NAMALWA (cell line): ENCODE measurements at regions not wholly inside any gene's neighbourhood (a gene's known extent, or its start where the extent isn't known, plus 50 kb on each side); places are given as distances from the start of the nearest gene placed in this dataset.

Source experiments
- DNase-seq: peaks from one replicate; pipeline ENCODE4 v3.0.0-alpha.2; 2015; ENCODE audit warnings: low spot score

- no peak for DNase-seq
Observed at GRCh38 chr15:98202256-98202655, 241.8 kb downstream of the ARRDC4 start.

GRCh38 chr15:98203872-98204660 is 243.6 kb downstream of the ARRDC4 start:
- DNase-seq = no peak

GRCh38 chr15:98207928-98208327 is 247.4 kb downstream of the ARRDC4 start:
- no peak for DNase-seq

GRCh38 chr15:98213346-98213979 is 253.0 kb downstream of the ARRDC4 start:
- DNase-seq = no peak

GRCh38 chr15:98216166-98216565 is 255.7 kb downstream of the ARRDC4 start:
- no peak for DNase-seq

GRCh38 chr15:98217356-98217755 is 256.9 kb downstream of the ARRDC4 start:
- DNase-seq = no peak

- DNase-seq = no peak
Observed at GRCh38 chr15:98221144-98221543, 260.6 kb downstream of the ARRDC4 start.

- DNase-seq = no peak
Observed at GRCh38 chr15:98221577-98221976, 261.1 kb downstream of the ARRDC4 start.

- no peak for DNase-seq
Observed at GRCh38 chr15:98226149-98226548, 265.6 kb downstream of the ARRDC4 start.

- DNase-seq = no peak
Observed at GRCh38 chr15:98226578-98226977, 266.1 kb downstream of the ARRDC4 start.

- no peak for DNase-seq
Observed at GRCh38 chr15:98228846-98229245, 268.3 kb downstream of the ARRDC4 start.

- no peak for DNase-seq
Observed at GRCh38 chr15:98230975-98231374, 270.5 kb downstream of the ARRDC4 start.

GRCh38 chr15:98231696-98232440 is 271.4 kb downstream of the ARRDC4 start:
- DNase-seq = no peak

GRCh38 chr15:98232761-98233160 is 272.3 kb downstream of the ARRDC4 start:
- DNase-seq = no peak

- DNase-seq = no peak
Observed at GRCh38 chr15:98233873-98234272, 273.4 kb downstream of the ARRDC4 start.

GRCh38 chr15:98240303-98240702 is 279.8 kb downstream of the ARRDC4 start:
- no peak for DNase-seq

GRCh38 chr15:98241032-98241554 is 280.6 kb downstream of the ARRDC4 start:
- DNase-seq = peak; percentile 10

- no peak for DNase-seq
Observed at GRCh38 chr15:98257290-98257689, 296.8 kb downstream of the ARRDC4 start.

- no peak for DNase-seq
Observed at GRCh38 chr15:98263787-98264186, 303.3 kb downstream of the ARRDC4 start.

GRCh38 chr15:98266295-98266694 is 305.8 kb downstream of the ARRDC4 start:
- DNase-seq = no peak

GRCh38 chr15:98268163-98268562 is 307.7 kb downstream of the ARRDC4 start:
- DNase-seq = no peak

- DNase-seq = no peak
Observed at GRCh38 chr15:98272625-98273024, 312.1 kb downstream of the ARRDC4 start.

- no peak for DNase-seq
Observed at GRCh38 chr15:98276018-98276417, 315.5 kb downstream of the ARRDC4 start.
